ENCODE measurements at regions not wholly inside any gene's neighbourhood (a gene's known extent, or its start where the extent isn't known, plus 50 kb on each side); places are given as distances from the start of the nearest gene placed in this dataset.

- no peak for TF ChIP-seq MAX (IDR thresholded peaks at IDR 0.05)
- no peak for TF ChIP-seq TAF1 (IDR thresholded peaks at IDR 0.05; ENCODE audit: low read depth)
- no peak for TF ChIP-seq NFIC (IDR thresholded peaks at IDR 0.05)
- TF ChIP-seq CEBPB (IDR thresholded peaks at IDR 0.05), result no peak
- no peak for TF ChIP-seq EGR1 (IDR thresholded peaks at IDR 0.05)
- TF ChIP-seq EP300 (IDR thresholded peaks at IDR 0.05; ENCODE audit: borderline replicate concordance), result no peak
- no peak for TF ChIP-seq REST (IDR thresholded peaks at IDR 0.05; ENCODE audit: low read depth)
- TF ChIP-seq FOXM1 (IDR thresholded peaks at IDR 0.05; ENCODE audit: borderline replicate concordance, low read depth), result no peak
Measured at GRCh38 chr12:107180272-107180671, 86.9 kb upstream of the CRY1 start.

All from Ishikawa (cell line).